ENCODE measurements at regions not wholly inside any gene's neighbourhood (a gene's known extent, or its start where the extent isn't known, plus 50 kb on each side); places are given as distances from the start of the nearest gene placed in this dataset.

- no peak for TF ChIP-seq MAFK (IDR thresholded peaks at IDR 0.05; ENCODE audit: low read depth, low read length)
- no peak for TF ChIP-seq BACH1 (IDR thresholded peaks at IDR 0.05; ENCODE audit: low read length)
- no peak for TF ChIP-seq RXRA (IDR thresholded peaks at IDR 0.05; ENCODE audit: insufficient read depth, low read depth, low read length)
- TF ChIP-seq EP300 (IDR thresholded peaks at IDR 0.05; ENCODE audit: borderline replicate concordance in 1 of 2, low read depth in 2 of 2, low read length in 2 of 2), result no peak
- no peak for TF ChIP-seq POLR2A (IDR thresholded peaks at IDR 0.05; ENCODE audit: control extremely low read depth in 1 of 2, low read depth in 2 of 2, low read length in 2 of 2)
- TF ChIP-seq MAX (IDR thresholded peaks at IDR 0.05), result no peak
- no peak for TF ChIP-seq CTCF (IDR thresholded peaks at IDR 0.05; ENCODE audit: control extremely low read depth in 1 of 3, insufficient read depth in 1 of 3, low read depth in 1 of 3, low read length in 3 of 3)
Observed at GRCh38 chr5:2488593-2488992, 262.9 kb downstream of the IRX2 start.

Data from H1 (cell line).